Suprapubic skin (tissue), 4 donors: ENCODE measurements at regions not wholly inside any gene's neighbourhood (a gene's known extent, or its start where the extent isn't known, plus 50 kb on each side); places are given as distances from the start of the nearest gene placed in this dataset.

Experiments
- DNase-seq, 2 donors: peaks; one replicate each; pipeline ENCODE4 v3.0.0-alpha.2; 2019; ENCODE audit warnings: low spot score in 2 of 2
- H3K27ac ChIP-seq: fragments of 200-600 bp; sonication (generic); one replicate; pipeline ENCODE4 v1.5.1; 2019
- H3K27me3 ChIP-seq: fragments of 200-600 bp; sonication (generic); one replicate; pipeline ENCODE4 v1.5.1; 2019
- H3K36me3 ChIP-seq: fragments of 200-600 bp; sonication (generic); one replicate; pipeline ENCODE4 v1.5.1; 2019
- H3K4me1 ChIP-seq: fragments of 200-600 bp; sonication (generic); one replicate; pipeline ENCODE4 v1.5.1; 2019
- H3K4me3 ChIP-seq: fragments of 200-600 bp; sonication (generic); one replicate; pipeline ENCODE4 v1.5.1; 2019; ENCODE audit warnings: mild to moderate bottlenecking
- H3K9me3 ChIP-seq: fragments of 200-600 bp; sonication (generic); one replicate; pipeline ENCODE4 v1.5.1; 2019
- CTCF ChIP-seq, 2 donors: fragments of 200-600 bp in 1 of 2; fragments of 450-650 bp in 1 of 2; sonication (generic) in 1 of 2; IDR thresholded peaks; one replicate each; pipeline ENCODE4 v1.5.1; 2016 to 2019; ENCODE audit warnings: antibody characterized with exemption in 2 of 2, mild to moderate bottlenecking in 1 of 2, moderate library complexity in 1 of 2
- EP300 ChIP-seq: sonication (generic); formaldehyde crosslinking; IDR thresholded peaks from one replicate; pipeline ENCODE4 v1.6.1; 2017; ENCODE audit warnings: antibody characterized with exemption
- POLR2A ChIP-seq, 2 donors: fragments of 450-650 bp; IDR thresholded peaks; one replicate each; pipeline ENCODE4 v1.6.1; 2017; ENCODE audit warnings: antibody characterized with exemption in 2 of 2, mild to moderate bottlenecking in 2 of 2, moderate library complexity in 2 of 2
- POLR2AphosphoS5 ChIP-seq, 3 donors: sonication (generic); formaldehyde crosslinking; IDR thresholded peaks; one replicate each; pipeline ENCODE4 v1.6.1; 2017; ENCODE audit warnings: antibody characterized with exemption in 3 of 3
- WGBS: methylation state at CpG from one replicate; pipeline ENCODE4 v1.1.5; 2018; 5-methylcytosine and 5-hydroxymethylcytosine counted together

GRCh38 chr12:91620992-91621391 is 438.4 kb upstream of the DCN start:
- no peak for TF ChIP-seq POLR2A (IDR thresholded peaks at IDR 0.05)
- TF ChIP-seq POLR2AphosphoS5 (IDR thresholded peaks at IDR 0.05), result no peak
- no peak for TF ChIP-seq CTCF (IDR thresholded peaks at IDR 0.05)
- TF ChIP-seq EP300, result no peak
- no peak overlapping the region for H3K27ac ChIP-seq
- no peaks in the 10 kb centered on the region for H3K4me1 ChIP-seq
- H3K9me3 ChIP-seq, result no peaks in the 10 kb centered on the region
- H3K36me3 ChIP-seq, result no peaks in the 10 kb centered on the region
- H3K4me3 ChIP-seq, result no peak overlapping the region
- WGBS, result 74% methylated on average over 9 of the region's 9 CpGs
- H3K27me3 ChIP-seq, result no peaks in the 10 kb centered on the region
- DNase-seq, result no peak

DNA sequence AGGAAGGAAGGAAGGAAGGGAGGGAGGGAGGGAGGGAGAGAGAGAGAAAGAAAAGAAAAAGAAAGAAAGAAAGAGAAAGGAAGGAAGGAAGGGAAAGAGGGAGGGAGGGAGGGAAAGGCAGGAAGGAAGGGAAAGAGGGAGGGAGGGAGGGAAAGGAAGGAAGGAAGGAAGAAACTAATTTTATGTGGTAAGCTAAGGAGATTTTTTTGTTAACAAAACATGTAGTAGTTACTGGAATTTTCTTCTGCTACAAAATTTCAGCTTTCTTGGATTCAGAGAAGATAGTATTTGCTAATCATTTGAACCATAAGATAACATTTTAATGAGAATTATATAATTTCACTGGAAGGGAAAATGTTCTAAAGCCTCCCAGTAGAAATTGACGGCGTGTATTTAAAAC is 437.8 kb upstream of the DCN start:
- no peaks in the 10 kb centered on the region for H3K27me3 ChIP-seq
- TF ChIP-seq POLR2A (IDR thresholded peaks at IDR 0.05), result no peak
- TF ChIP-seq EP300, result no peak
- no peak for TF ChIP-seq CTCF (IDR thresholded peaks at IDR 0.05)
- TF ChIP-seq POLR2AphosphoS5 (IDR thresholded peaks at IDR 0.05), result no peak
- no peaks in the 10 kb centered on the region for H3K9me3 ChIP-seq
- no peak overlapping the region for H3K27ac ChIP-seq
- 84% methylated on average over 2 of the region's 2 CpGs for WGBS
- H3K36me3 ChIP-seq, result no peaks in the 10 kb centered on the region
- H3K4me3 ChIP-seq, result no peak overlapping the region
- DNase-seq, result no peak
- H3K4me1 ChIP-seq, result no peaks in the 10 kb centered on the region

GRCh38 chr12:91618281-91618680 is 435.7 kb upstream of the DCN start:
- no peak for TF ChIP-seq POLR2AphosphoS5 (IDR thresholded peaks at IDR 0.05)
- no peaks in the 10 kb centered on the region for H3K4me1 ChIP-seq
- DNase-seq, result no peak
- H3K4me3 ChIP-seq, result no peak overlapping the region
- H3K36me3 ChIP-seq, result no peaks in the 10 kb centered on the region
- H3K9me3 ChIP-seq, result no peaks in the 10 kb centered on the region
- no peak overlapping the region for H3K27ac ChIP-seq
- WGBS, result 82% methylated on average over 2 of the region's 2 CpGs
- no peaks in the 10 kb centered on the region for H3K27me3 ChIP-seq

GRCh38 chr12:91617818-91618217 is 435.2 kb upstream of the DCN start:
- TF ChIP-seq POLR2AphosphoS5 (IDR thresholded peaks at IDR 0.05), result no peak
- TF ChIP-seq POLR2A (IDR thresholded peaks at IDR 0.05), result no peak
- TF ChIP-seq EP300, result no peak
- no peak for TF ChIP-seq CTCF (IDR thresholded peaks at IDR 0.05)
- DNase-seq, result no peak
- H3K27ac ChIP-seq, result no peak overlapping the region
- no peaks in the 10 kb centered on the region for H3K27me3 ChIP-seq
- 69% methylated on average over 1 of the region's 1 CpG for WGBS
- no peaks in the 10 kb centered on the region for H3K9me3 ChIP-seq
- H3K4me3 ChIP-seq, result no peak overlapping the region
- no peaks in the 10 kb centered on the region for H3K4me1 ChIP-seq
- H3K36me3 ChIP-seq, result no peaks in the 10 kb centered on the region

GRCh38 chr12:91616416-91616815 is 433.8 kb upstream of the DCN start:
- 38% methylated on average over 2 of the region's 2 CpGs for WGBS
- DNase-seq, result no peak
- no peaks in the 10 kb centered on the region for H3K27me3 ChIP-seq
- H3K4me3 ChIP-seq, result no peak overlapping the region
- H3K27ac ChIP-seq, result no peak overlapping the region
- no peaks in the 10 kb centered on the region for H3K9me3 ChIP-seq
- TF ChIP-seq POLR2A (IDR thresholded peaks at IDR 0.05) (no peak), POLR2AphosphoS5 (IDR thresholded peaks at IDR 0.05) (no peak), CTCF (IDR thresholded peaks at IDR 0.05) (no peak), EP300 (no peak)
- H3K36me3 ChIP-seq, result no peaks in the 10 kb centered on the region
- no peaks in the 10 kb centered on the region for H3K4me1 ChIP-seq

DNA sequence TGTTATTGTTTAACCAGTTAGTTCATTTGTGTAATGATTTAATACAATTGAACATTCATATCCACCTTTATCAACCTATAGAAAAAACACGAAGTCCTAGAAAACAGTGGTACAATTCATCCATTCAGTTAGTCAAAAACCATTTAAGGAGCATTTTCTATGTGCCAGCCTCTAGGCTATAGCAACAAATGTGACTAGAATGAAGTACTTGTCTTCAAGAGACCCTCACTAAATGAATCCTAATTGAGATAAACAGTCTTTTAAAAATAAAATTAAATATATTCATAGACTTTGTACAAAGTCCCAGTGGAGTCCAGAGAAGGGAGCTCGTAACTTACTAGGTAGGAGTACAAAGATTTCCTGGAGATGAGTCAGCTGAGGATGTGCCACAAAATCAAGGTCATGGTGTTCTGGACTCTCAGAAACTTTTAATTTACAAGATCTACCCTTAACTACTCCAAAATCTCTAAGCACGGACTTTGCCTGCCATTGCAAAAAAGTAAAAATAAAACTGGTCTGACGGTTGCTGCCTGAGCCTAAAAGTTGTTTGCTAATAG is 430.7 kb upstream of the DCN start:
- DNase-seq, result no peak
- H3K27ac ChIP-seq, result no peak overlapping the region
- H3K9me3 ChIP-seq, result no peaks in the 10 kb centered on the region
- no peaks in the 10 kb centered on the region for H3K36me3 ChIP-seq
- H3K4me1 ChIP-seq, result no peaks in the 10 kb centered on the region
- no peak overlapping the region for H3K4me3 ChIP-seq
- no peaks in the 10 kb centered on the region for H3K27me3 ChIP-seq
- TF ChIP-seq CTCF (IDR thresholded peaks at IDR 0.05) (no peak), POLR2A (IDR thresholded peaks at IDR 0.05) (no peak)
- WGBS, result 70% methylated on average over 4 of the region's 4 CpGs
